GM13976 (cell line): ENCODE measurements at regions not wholly inside any gene's neighbourhood (a gene's known extent, or its start where the extent isn't known, plus 50 kb on each side); places are given as distances from the start of the nearest gene placed in this dataset.

Source experiments
- DNase-seq: peaks from one replicate; pipeline ENCODE4 v3.0.0; 2012; ENCODE audit warnings: low spot score
- in situ Hi-C: fragments of 300-500 bp; cut with MboI; formaldehyde crosslinking; loops from one replicate; pipeline ENCODE4 v1.12.0; 2022; ENCODE audit warnings: low sequenced_read_pairs, mixed read lengths, inconsistent platforms; ENCODE audit not compliant: unreplicated experiment
- TF ChIP-seq, protein P1 (sequence below): IDR thresholded peaks from 2 replicates; pipeline ENCODE4 v1.5.1; 2012; ENCODE audit warnings: borderline replicate concordance, mild to moderate bottlenecking; ENCODE audit not compliant: insufficient read depth; ENCODE audit errors: extremely low read depth, missing control alignments, control extremely low read depth

DNA sequence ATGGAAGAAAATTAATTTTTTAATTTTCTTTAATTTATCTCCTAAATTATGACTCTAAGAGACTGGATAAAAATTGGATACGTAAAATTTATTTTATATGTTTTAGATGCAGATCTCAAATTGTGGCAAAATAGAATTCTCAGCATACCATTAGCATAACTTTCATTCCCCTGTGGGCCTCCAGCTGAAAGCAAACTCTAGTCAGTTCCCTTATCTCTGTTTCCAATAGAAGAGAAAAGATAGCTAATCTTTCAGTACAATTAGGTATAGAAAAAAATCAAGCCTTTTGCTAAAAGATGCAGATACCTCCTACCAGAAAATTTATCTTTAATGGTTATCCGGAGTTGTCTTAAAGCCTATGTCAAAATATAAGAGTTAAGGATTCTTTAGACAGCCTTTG is 1530.6 kb downstream of the EFNA5 start:
- DNase-seq: no peak
- in situ Hi-C loops: no loop called here
- TF ChIP-seq, protein P1, sequence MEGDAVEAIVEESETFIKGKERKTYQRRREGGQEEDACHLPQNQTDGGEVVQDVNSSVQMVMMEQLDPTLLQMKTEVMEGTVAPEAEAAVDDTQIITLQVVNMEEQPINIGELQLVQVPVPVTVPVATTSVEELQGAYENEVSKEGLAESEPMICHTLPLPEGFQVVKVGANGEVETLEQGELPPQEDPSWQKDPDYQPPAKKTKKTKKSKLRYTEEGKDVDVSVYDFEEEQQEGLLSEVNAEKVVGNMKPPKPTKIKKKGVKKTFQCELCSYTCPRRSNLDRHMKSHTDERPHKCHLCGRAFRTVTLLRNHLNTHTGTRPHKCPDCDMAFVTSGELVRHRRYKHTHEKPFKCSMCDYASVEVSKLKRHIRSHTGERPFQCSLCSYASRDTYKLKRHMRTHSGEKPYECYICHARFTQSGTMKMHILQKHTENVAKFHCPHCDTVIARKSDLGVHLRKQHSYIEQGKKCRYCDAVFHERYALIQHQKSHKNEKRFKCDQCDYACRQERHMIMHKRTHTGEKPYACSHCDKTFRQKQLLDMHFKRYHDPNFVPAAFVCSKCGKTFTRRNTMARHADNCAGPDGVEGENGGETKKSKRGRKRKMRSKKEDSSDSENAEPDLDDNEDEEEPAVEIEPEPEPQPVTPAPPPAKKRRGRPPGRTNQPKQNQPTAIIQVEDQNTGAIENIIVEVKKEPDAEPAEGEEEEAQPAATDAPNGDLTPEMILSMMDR: no peak

DNA sequence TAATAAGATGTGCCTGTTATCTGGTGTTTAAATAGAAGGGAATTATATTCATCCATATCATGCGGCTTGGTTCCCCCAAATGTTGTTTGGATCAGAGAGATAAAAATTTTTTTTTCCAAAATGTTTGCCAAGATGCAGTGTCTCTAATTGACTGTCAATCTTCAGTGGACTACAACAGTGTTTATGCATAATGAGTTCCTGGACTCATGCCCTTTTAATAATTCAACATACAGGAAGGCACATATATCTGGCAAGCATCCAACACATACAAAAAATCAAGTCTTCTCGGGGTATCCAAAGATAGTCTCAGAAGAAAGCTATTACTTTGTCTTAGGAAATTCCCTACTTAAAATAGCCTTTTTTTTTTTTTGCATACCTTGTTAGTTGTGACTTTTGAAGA is 1534.7 kb downstream of the EFNA5 start:
- in situ Hi-C loops: no loop called here
- TF ChIP-seq, protein P1: no peak
- DNase-seq: no peak

DNA sequence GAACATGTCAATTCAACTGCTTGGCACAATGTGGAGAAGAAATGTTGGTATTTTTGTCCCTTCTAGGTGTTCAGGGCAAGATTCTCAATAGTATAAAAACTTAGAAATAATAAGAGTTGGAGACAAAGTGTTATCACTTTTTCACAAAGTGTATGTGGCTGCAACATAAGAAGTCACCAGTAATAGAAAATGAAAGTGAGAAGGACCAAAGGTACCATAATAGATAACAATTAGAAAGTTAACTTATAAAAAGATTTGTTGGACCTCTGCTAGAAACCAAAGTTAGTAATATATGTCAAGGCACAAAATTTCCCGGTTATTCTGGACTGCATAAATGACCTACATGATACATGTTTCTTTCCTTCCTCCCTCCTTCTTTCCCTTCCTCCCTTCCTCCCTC is 1535.3 kb downstream of the EFNA5 start:
- DNase-seq: no peak
- in situ Hi-C loops: no loop called here
- TF ChIP-seq, protein P1: no peak

DNA sequence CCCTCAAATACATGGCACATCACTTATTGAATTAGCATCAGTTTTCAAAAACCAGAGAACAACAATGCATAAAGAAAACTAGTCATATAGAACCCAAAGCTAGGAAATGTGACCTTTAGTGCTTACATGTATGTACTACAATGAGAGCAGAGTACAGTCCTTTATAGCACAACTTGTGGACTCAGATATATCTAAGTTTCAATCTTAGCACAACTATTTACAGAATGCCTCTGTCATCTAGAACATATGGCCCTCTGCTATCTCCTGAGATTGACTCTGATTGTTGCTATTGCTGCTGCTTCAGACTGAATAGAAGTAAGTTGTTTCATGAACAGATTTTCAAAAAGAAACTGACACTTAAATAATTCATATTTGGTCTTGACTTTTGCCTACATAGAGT is 1536.2 kb downstream of the EFNA5 start:
- TF ChIP-seq, protein P1: no peak
- no peak for DNase-seq

DNA sequence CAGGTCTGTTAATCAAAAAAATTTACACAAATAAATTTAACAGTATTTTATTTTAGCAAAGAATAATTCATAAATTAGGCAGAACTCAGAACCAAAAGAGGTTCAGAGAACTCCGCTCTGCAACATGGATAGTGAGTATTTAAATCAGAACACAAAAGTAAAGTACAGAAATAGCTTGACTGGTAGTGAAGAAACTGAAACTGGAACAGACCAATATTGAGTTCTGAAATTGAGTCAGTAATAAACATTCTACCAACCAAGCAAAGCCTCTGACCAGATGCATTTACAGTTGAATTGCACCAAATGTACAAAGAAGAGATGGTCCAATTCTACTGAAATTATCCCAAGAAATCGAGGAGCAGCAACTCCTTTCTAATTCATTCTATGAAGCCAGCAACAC is 1542.8 kb downstream of the EFNA5 start:
- DNase-seq: no peak
- in situ Hi-C loops: no loop called here
- TF ChIP-seq, protein P1: no peak

More for the DNA sequence above, 1536.2 kb downstream of the EFNA5 start:
- in situ Hi-C loops: no loop called here

DNA sequence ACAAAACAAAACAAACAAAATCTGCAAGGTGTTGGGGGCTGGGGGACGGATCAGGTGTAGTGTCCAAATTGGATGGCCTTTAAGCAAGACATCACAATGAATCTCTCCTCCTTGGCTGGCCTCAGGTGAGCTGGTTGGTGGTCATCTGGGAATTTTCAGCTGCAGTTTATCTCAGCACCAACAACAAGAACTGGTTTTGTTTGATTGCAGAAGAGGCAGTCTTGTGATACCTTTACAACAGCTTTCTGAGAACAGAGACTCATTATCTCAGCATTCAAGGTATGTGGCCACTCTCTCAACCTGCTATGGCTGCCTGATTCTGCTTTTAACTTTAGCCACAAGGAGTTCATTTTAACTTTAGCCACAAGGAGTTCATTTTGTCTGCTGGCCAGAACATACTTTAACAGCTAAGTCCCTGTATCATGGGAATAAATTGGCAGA is 1543.4 kb downstream of the EFNA5 start:
- TF ChIP-seq, protein P1: no peak
- no peak for DNase-seq
- in situ Hi-C loops: no loop called here
